HG02973 (cell line): ENCODE measurements at regions not wholly inside any gene's neighbourhood (a gene's known extent, or its start where the extent isn't known, plus 50 kb on each side); places are given as distances from the start of the nearest gene placed in this dataset.
"Not testable (repeated sequence)": the region's sequence is repeated elsewhere in the genome, so short reads cannot be mapped to it uniquely, and the experiment has no call there.

Experiments used
- ATAC-seq: cut with Tn5 transposase; IDR thresholded peaks from one replicate; pipeline ENCODE4 v1.9.1; 2021; ENCODE audit warnings: moderate library complexity; ENCODE audit not compliant: unreplicated experiment

- no peak for ATAC-seq
These were observed 377.9 kb downstream of the LTN1 start for GRCh38 chr21:28614791-28615190.

- ATAC-seq = no peak
These were observed 384.0 kb downstream of the LTN1 start for GRCh38 chr21:28608646-28609045.

GRCh38 chr21:28607545-28607944, 385.1 kb downstream of the LTN1 start:
- no peak for ATAC-seq

- peak; percentile 97 for ATAC-seq
These were observed 387.6 kb downstream of the LTN1 start for GRCh38 chr21:28604946-28605537.

GRCh38 chr21:28602546-28602945, 390.1 kb downstream of the LTN1 start:
- ATAC-seq = no peak

GRCh38 chr21:28598214-28598613, 394.5 kb downstream of the LTN1 start:
- ATAC-seq = no peak

- no peak for ATAC-seq
These were observed 400.3 kb downstream of the LTN1 start for GRCh38 chr21:28592205-28592865.

GRCh38 chr21:28590676-28591075, 402.0 kb downstream of the LTN1 start:
- no peak for ATAC-seq

- no peak for ATAC-seq
These were observed 402.7 kb downstream of the LTN1 start for GRCh38 chr21:28590026-28590425.

- ATAC-seq = no peak
These were observed 403.7 kb downstream of the LTN1 start for GRCh38 chr21:28588997-28589396.

- no peak for ATAC-seq
These were observed 404.9 kb downstream of the LTN1 start for GRCh38 chr21:28587748-28588147.

GRCh38 chr21:28581976-28582375, 410.7 kb downstream of the LTN1 start:
- ATAC-seq = no peak

GRCh38 chr21:28581311-28581731, 411.4 kb downstream of the LTN1 start:
- ATAC-seq = not testable (repeated sequence)

GRCh38 chr21:28580585-28580984, 412.1 kb downstream of the LTN1 start:
- ATAC-seq = no peak

GRCh38 chr21:28579986-28580550, 412.6 kb downstream of the LTN1 start:
- ATAC-seq = no peak

- no peak for ATAC-seq
These were observed 424.0 kb downstream of the LTN1 start for GRCh38 chr21:28568692-28569091.

- not testable (repeated sequence) for ATAC-seq
These were observed 428.7 kb downstream of the LTN1 start for GRCh38 chr21:28563933-28564332.

GRCh38 chr21:28561772-28562171, 430.9 kb downstream of the LTN1 start:
- ATAC-seq = no peak

- no peak for ATAC-seq
These were observed 437.8 kb downstream of the LTN1 start for GRCh38 chr21:28554660-28555475.

GRCh38 chr21:28550057-28550825, 442.4 kb downstream of the LTN1 start:
- ATAC-seq = no peak

GRCh38 chr21:28548291-28548690, 444.4 kb downstream of the LTN1 start:
- ATAC-seq = no peak
